Body of pancreas (tissue), 4 donors: ENCODE measurements at regions not wholly inside any gene's neighbourhood (a gene's known extent, or its start where the extent isn't known, plus 50 kb on each side); places are given as distances from the start of the nearest gene placed in this dataset.

Experiments used
- POLR2A ChIP-seq, 3 donors: fragments of 450-650 bp; IDR thresholded peaks; one replicate each; pipeline ENCODE4 v1.6.1; 2016; ENCODE audit warnings: antibody characterized with exemption in 3 of 3, mild to moderate bottlenecking in 2 of 3
- TF ChIP-seq, protein P1 (sequence below), 7 experiments: fragments of 450-650 bp in 4 of 7; fragments of 200-600 bp in 3 of 7; sonication (generic) in 3 of 7; IDR thresholded peaks; one replicate each; pipeline ENCODE4 v1.5.1; 2016 to 2019; ENCODE audit warnings: antibody characterized with exemption in 7 of 7

GRCh38 chr18:44054514-44054913 is 626.2 kb upstream of the SETBP1 start:
- TF ChIP-seq, protein P1, sequence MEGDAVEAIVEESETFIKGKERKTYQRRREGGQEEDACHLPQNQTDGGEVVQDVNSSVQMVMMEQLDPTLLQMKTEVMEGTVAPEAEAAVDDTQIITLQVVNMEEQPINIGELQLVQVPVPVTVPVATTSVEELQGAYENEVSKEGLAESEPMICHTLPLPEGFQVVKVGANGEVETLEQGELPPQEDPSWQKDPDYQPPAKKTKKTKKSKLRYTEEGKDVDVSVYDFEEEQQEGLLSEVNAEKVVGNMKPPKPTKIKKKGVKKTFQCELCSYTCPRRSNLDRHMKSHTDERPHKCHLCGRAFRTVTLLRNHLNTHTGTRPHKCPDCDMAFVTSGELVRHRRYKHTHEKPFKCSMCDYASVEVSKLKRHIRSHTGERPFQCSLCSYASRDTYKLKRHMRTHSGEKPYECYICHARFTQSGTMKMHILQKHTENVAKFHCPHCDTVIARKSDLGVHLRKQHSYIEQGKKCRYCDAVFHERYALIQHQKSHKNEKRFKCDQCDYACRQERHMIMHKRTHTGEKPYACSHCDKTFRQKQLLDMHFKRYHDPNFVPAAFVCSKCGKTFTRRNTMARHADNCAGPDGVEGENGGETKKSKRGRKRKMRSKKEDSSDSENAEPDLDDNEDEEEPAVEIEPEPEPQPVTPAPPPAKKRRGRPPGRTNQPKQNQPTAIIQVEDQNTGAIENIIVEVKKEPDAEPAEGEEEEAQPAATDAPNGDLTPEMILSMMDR (IDR thresholded peaks at IDR 0.05) = no peak
- no peak for TF ChIP-seq POLR2A (IDR thresholded peaks at IDR 0.05)
